Panc1 (cell line): ENCODE measurements at regions not wholly inside any gene's neighbourhood (a gene's known extent, or its start where the extent isn't known, plus 50 kb on each side); places are given as distances from the start of the nearest gene placed in this dataset.

ENCODE experiments used
- POLR2AphosphoS5 ChIP-seq: IDR thresholded peaks from 2 replicates; pipeline ENCODE4 v1.6.1; 2012; ENCODE audit warnings: mild to moderate bottlenecking, low read depth, low read length, moderate library complexity
- TCF7L2 ChIP-seq: IDR thresholded peaks from 2 replicates; pipeline ENCODE4 v1.6.1; 2011; ENCODE audit warnings: mild to moderate bottlenecking, low read depth, low read length, inconsistent platforms
- TF ChIP-seq, protein P1 (sequence below), 2 experiments: IDR thresholded peaks; 2 replicates each; pipeline ENCODE4 v1.6.1; 2011 to 2012; ENCODE audit warnings: low read depth in 2 of 2, control low read depth in 1 of 2, low read length in 1 of 2, mild to moderate bottlenecking in 1 of 2, moderate library complexity in 1 of 2; ENCODE audit not compliant: insufficient read depth in 1 of 2
- TF ChIP-seq, protein P2 (sequence below): fragments of 450-650 bp; IDR thresholded peaks from 2 replicates; pipeline ENCODE4 v1.5.1; 2017; ENCODE audit warnings: mild to moderate bottlenecking

DNA sequence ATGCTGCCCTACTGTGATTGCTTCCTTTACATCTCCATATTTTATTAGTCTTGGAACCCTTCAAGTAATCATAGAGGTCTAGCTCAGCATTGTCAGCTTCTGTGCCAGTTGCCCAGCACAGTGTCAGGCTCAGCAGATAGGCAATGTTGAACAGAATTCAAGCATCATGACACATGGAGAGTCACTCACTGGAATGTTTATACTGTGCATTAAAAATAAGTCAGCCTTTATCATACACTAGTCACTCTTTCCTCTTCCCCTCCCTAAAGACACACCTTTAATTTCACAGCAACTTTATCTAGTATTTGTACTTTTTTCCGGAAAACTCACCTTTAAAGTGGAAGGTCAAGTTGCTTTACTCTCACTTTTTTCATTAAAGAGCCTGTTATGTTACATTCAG, 253.8 kb upstream of the CDH11 start:
- TF ChIP-seq, protein P1, sequence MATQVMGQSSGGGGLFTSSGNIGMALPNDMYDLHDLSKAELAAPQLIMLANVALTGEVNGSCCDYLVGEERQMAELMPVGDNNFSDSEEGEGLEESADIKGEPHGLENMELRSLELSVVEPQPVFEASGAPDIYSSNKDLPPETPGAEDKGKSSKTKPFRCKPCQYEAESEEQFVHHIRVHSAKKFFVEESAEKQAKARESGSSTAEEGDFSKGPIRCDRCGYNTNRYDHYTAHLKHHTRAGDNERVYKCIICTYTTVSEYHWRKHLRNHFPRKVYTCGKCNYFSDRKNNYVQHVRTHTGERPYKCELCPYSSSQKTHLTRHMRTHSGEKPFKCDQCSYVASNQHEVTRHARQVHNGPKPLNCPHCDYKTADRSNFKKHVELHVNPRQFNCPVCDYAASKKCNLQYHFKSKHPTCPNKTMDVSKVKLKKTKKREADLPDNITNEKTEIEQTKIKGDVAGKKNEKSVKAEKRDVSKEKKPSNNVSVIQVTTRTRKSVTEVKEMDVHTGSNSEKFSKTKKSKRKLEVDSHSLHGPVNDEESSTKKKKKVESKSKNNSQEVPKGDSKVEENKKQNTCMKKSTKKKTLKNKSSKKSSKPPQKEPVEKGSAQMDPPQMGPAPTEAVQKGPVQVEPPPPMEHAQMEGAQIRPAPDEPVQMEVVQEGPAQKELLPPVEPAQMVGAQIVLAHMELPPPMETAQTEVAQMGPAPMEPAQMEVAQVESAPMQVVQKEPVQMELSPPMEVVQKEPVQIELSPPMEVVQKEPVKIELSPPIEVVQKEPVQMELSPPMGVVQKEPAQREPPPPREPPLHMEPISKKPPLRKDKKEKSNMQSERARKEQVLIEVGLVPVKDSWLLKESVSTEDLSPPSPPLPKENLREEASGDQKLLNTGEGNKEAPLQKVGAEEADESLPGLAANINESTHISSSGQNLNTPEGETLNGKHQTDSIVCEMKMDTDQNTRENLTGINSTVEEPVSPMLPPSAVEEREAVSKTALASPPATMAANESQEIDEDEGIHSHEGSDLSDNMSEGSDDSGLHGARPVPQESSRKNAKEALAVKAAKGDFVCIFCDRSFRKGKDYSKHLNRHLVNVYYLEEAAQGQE (IDR thresholded peaks at IDR 0.05; ENCODE audit: insufficient read depth in 1 of 2, low read depth in 2 of 2, low read length in 1 of 2), result no peak
- TF ChIP-seq, protein P2, sequence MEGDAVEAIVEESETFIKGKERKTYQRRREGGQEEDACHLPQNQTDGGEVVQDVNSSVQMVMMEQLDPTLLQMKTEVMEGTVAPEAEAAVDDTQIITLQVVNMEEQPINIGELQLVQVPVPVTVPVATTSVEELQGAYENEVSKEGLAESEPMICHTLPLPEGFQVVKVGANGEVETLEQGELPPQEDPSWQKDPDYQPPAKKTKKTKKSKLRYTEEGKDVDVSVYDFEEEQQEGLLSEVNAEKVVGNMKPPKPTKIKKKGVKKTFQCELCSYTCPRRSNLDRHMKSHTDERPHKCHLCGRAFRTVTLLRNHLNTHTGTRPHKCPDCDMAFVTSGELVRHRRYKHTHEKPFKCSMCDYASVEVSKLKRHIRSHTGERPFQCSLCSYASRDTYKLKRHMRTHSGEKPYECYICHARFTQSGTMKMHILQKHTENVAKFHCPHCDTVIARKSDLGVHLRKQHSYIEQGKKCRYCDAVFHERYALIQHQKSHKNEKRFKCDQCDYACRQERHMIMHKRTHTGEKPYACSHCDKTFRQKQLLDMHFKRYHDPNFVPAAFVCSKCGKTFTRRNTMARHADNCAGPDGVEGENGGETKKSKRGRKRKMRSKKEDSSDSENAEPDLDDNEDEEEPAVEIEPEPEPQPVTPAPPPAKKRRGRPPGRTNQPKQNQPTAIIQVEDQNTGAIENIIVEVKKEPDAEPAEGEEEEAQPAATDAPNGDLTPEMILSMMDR, result no peak
- no peak for TF ChIP-seq TCF7L2
- no peak for TF ChIP-seq POLR2AphosphoS5
